ENCODE measurements at regions not wholly inside any gene's neighbourhood (a gene's known extent, or its start where the extent isn't known, plus 50 kb on each side); places are given as distances from the start of the nearest gene placed in this dataset.

- Histone ChIP-seq H3K79me2 (ENCODE audit: control insufficient read depth, low read length) (no peaks in the 10 kb centered on the region), H4K20me1 (ENCODE audit: control insufficient read depth, insufficient read depth, low read depth, low read length) (no peaks in the 10 kb centered on the region), H3K27ac (ENCODE audit: low read depth, low read length) (no peak overlapping the region), H3K9me3 (ENCODE audit: control insufficient read depth, insufficient read depth, low read length) (no peaks in the 10 kb centered on the region), H3K27me3 (ENCODE audit: control insufficient read depth, low read length) (no peaks in the 10 kb centered on the region), H3K36me3 (ENCODE audit: control insufficient read depth, low read length) (no peaks in the 10 kb centered on the region), H3K4me2 (ENCODE audit: low read length) (no peak overlapping the region), H3F3A (ENCODE audit: control insufficient read depth, insufficient read depth) (no peaks in the 10 kb centered on the region), H3K4me1 (ENCODE audit: control insufficient read depth, low read length) (no peaks in the 10 kb centered on the region), H3K9me2 (replicated peaks; ENCODE audit: control insufficient read depth, low read length) (no peaks in the 10 kb centered on the region), H3K4me3 (ENCODE audit: low read length) (no peak overlapping the region)
- TF ChIP-seq CTCF (IDR thresholded peaks at IDR 0.05; ENCODE audit: low read depth, low read length, poor library complexity, severe bottlenecking) = no peak
- TF ChIP-seq EZH2phosphoT487 (IDR thresholded peaks at IDR 0.05; ENCODE audit: borderline replicate concordance, low read length) = no peak
Measured at GRCh38 chr5:119810217-119810616, 180.9 kb downstream of the FAM170A start.

GRCh38 chr5:119811458-119811857 lies 182.1 kb downstream of the FAM170A start:
- Histone ChIP-seq H3K27me3 (ENCODE audit: control insufficient read depth, low read length) (no peaks in the 10 kb centered on the region), H3K4me2 (ENCODE audit: low read length) (no peak overlapping the region), H3K27ac (ENCODE audit: low read depth, low read length) (no peak overlapping the region), H3K79me2 (ENCODE audit: control insufficient read depth, low read length) (no peaks in the 10 kb centered on the region), H3K9me2 (replicated peaks; ENCODE audit: control insufficient read depth, low read length) (no peaks in the 10 kb centered on the region), H4K20me1 (ENCODE audit: control insufficient read depth, insufficient read depth, low read depth, low read length) (no peaks in the 10 kb centered on the region), H3F3A (ENCODE audit: control insufficient read depth, insufficient read depth) (no peaks in the 10 kb centered on the region), H3K4me1 (ENCODE audit: control insufficient read depth, low read length) (no peaks in the 10 kb centered on the region), H3K4me3 (ENCODE audit: low read length) (no peak overlapping the region), H3K36me3 (ENCODE audit: control insufficient read depth, low read length) (no peaks in the 10 kb centered on the region), H3K9me3 (ENCODE audit: control insufficient read depth, insufficient read depth, low read length) (no peaks in the 10 kb centered on the region)
- TF ChIP-seq EZH2phosphoT487 (IDR thresholded peaks at IDR 0.05; ENCODE audit: borderline replicate concordance, low read length) (no peak), CTCF (IDR thresholded peaks at IDR 0.05; ENCODE audit: low read depth, low read length, poor library complexity, severe bottlenecking) (no peak)

- H3K79me2 ChIP-seq (ENCODE audit: control insufficient read depth, low read length) = no peaks in the 10 kb centered on the region
- no peaks in the 10 kb centered on the region for H3K9me2 ChIP-seq (replicated peaks; ENCODE audit: control insufficient read depth, low read length)
- H3F3A ChIP-seq (ENCODE audit: control insufficient read depth, insufficient read depth) = no peaks in the 10 kb centered on the region
- H4K20me1 ChIP-seq (ENCODE audit: control insufficient read depth, insufficient read depth, low read depth, low read length) = no peaks in the 10 kb centered on the region
- H3K4me3 ChIP-seq (ENCODE audit: low read length) = no peak overlapping the region
- no peaks in the 10 kb centered on the region for H3K9me3 ChIP-seq (ENCODE audit: control insufficient read depth, insufficient read depth, low read length)
- no peaks in the 10 kb centered on the region for H3K27me3 ChIP-seq (ENCODE audit: control insufficient read depth, low read length)
- no peaks in the 10 kb centered on the region for H3K36me3 ChIP-seq (ENCODE audit: control insufficient read depth, low read length)
- TF ChIP-seq CTCF (IDR thresholded peaks at IDR 0.05; ENCODE audit: low read depth, low read length, poor library complexity, severe bottlenecking) (no peak), EZH2phosphoT487 (IDR thresholded peaks at IDR 0.05; ENCODE audit: borderline replicate concordance, low read length) (no peak)
- no peaks in the 10 kb centered on the region for H3K4me1 ChIP-seq (ENCODE audit: control insufficient read depth, low read length)
- no peak overlapping the region for H3K4me2 ChIP-seq (ENCODE audit: low read length)
- H3K27ac ChIP-seq (ENCODE audit: low read depth, low read length) = no peak overlapping the region
Measured at GRCh38 chr5:119814655-119815054, 185.3 kb downstream of the FAM170A start.

GRCh38 chr5:119816055-119816454 lies 186.7 kb downstream of the FAM170A start:
- H3K36me3 ChIP-seq (ENCODE audit: control insufficient read depth, low read length) = no peaks in the 10 kb centered on the region
- H3K4me2 ChIP-seq (ENCODE audit: low read length) = no peak overlapping the region
- H3K4me1 ChIP-seq (ENCODE audit: control insufficient read depth, low read length) = no peaks in the 10 kb centered on the region
- no peaks in the 10 kb centered on the region for H3K9me3 ChIP-seq (ENCODE audit: control insufficient read depth, insufficient read depth, low read length)
- TF ChIP-seq CTCF (IDR thresholded peaks at IDR 0.05; ENCODE audit: low read depth, low read length, poor library complexity, severe bottlenecking) (no peak), EZH2phosphoT487 (IDR thresholded peaks at IDR 0.05; ENCODE audit: borderline replicate concordance, low read length) (no peak)
- no peaks in the 10 kb centered on the region for H3K9me2 ChIP-seq (replicated peaks; ENCODE audit: control insufficient read depth, low read length)
- no peaks in the 10 kb centered on the region for H4K20me1 ChIP-seq (ENCODE audit: control insufficient read depth, insufficient read depth, low read depth, low read length)
- H3K79me2 ChIP-seq (ENCODE audit: control insufficient read depth, low read length) = no peaks in the 10 kb centered on the region
- no peak overlapping the region for H3K27ac ChIP-seq (ENCODE audit: low read depth, low read length)
- H3K27me3 ChIP-seq (ENCODE audit: control insufficient read depth, low read length) = peaks cover 2% of the 10 kb centered on the region; the same call in 1 of the 2 replicates
- H3K4me3 ChIP-seq (ENCODE audit: low read length) = no peak overlapping the region
- H3F3A ChIP-seq (ENCODE audit: control insufficient read depth, insufficient read depth) = no peaks in the 10 kb centered on the region

Data from DOHH2 (cell line).